GM12891 (cell line): ENCODE measurements at regions not wholly inside any gene's neighbourhood (a gene's known extent, or its start where the extent isn't known, plus 50 kb on each side); places are given as distances from the start of the nearest gene placed in this dataset.

Experiments used
- POLR2A ChIP-seq: IDR thresholded peaks from 2 replicates; pipeline ENCODE4 v1.6.1; 2011; ENCODE audit warnings: low read depth, low read length, control low read depth
- POLR2AphosphoS5 ChIP-seq: IDR thresholded peaks from 2 replicates; pipeline ENCODE4 v1.6.1; 2011; ENCODE audit warnings: low read depth, low read length, control low read depth
- SPI1 ChIP-seq: IDR thresholded peaks from 2 replicates; pipeline ENCODE4 v1.6.1; 2011; ENCODE audit warnings: low read depth, low read length, control low read depth
- TAF1 ChIP-seq: IDR thresholded peaks from 2 replicates; pipeline ENCODE4 v1.6.1; 2011; ENCODE audit warnings: low read depth, low read length, control low read depth

DNA sequence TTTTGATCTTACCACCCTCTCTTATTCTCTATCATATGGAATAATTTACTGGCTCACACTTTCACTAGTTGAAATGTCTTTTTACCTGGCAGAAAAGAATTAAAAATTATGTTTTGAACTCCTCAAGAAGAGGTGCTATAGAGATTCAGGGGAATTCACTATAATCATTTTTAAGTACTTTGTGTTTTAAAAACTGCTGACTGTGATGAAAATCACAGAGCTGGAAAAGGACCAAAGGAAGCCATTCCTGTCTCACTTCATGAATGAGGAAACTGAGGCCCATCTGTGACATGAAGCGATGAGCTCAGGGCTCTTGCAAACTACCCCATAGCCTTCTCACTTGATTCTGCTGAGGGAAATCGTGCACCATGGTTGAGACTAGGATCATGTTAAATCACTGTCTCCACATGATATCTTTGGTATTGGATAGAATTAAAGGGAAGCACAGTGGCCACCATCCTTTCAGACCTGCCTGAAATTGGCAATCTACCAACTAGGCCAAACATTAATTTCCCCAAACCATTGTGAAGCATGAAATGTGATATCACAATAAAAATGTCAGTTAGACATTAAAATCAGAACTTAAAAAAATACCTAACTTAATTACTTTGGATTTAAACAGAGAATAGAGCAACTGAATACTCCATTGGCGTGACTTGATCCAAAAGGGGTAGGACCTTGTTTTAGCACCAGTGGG lies 141.0 kb downstream of the FZD1 start:
- TF ChIP-seq POLR2A (no peak), SPI1 (no peak), TAF1 (no peak), POLR2AphosphoS5 (no peak)
